ENCODE measurements at regions not wholly inside any gene's neighbourhood (a gene's known extent, or its start where the extent isn't known, plus 50 kb on each side); places are given as distances from the start of the nearest gene placed in this dataset.

DNA sequence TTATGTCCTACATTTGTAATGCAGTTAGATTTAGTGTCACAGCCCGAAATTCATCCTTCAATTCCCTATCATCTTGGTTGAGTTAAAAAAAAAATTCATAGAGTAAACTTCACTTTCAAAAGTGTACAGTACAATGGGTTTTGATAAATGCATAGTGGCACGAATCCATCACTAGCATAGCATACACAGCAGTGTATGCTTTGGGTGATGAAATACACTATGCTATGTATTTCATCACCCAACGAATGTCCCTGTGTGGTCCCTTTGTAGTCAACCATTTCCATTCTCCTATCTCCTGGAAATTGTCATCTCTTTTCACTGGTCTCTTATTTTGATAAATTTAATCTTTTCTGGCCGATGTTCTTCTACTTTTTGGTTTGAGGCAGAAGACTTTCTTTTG, 129.4 kb upstream of the BASP1 start:
- DNase-seq (ENCODE audit: low read depth, low spot score) = no peak
- TF ChIP-seq, protein P1, sequence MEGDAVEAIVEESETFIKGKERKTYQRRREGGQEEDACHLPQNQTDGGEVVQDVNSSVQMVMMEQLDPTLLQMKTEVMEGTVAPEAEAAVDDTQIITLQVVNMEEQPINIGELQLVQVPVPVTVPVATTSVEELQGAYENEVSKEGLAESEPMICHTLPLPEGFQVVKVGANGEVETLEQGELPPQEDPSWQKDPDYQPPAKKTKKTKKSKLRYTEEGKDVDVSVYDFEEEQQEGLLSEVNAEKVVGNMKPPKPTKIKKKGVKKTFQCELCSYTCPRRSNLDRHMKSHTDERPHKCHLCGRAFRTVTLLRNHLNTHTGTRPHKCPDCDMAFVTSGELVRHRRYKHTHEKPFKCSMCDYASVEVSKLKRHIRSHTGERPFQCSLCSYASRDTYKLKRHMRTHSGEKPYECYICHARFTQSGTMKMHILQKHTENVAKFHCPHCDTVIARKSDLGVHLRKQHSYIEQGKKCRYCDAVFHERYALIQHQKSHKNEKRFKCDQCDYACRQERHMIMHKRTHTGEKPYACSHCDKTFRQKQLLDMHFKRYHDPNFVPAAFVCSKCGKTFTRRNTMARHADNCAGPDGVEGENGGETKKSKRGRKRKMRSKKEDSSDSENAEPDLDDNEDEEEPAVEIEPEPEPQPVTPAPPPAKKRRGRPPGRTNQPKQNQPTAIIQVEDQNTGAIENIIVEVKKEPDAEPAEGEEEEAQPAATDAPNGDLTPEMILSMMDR (IDR thresholded peaks at IDR 0.05; ENCODE audit: insufficient read depth, low read length, missing control alignments) = no peak
- POLR2A ChIA-PET = no interaction called here
- CTCF ChIA-PET = no interaction called here
- no peak overlapping the region for H3K4me3 ChIP-seq (ENCODE audit: low read depth, low read length)

DNA sequence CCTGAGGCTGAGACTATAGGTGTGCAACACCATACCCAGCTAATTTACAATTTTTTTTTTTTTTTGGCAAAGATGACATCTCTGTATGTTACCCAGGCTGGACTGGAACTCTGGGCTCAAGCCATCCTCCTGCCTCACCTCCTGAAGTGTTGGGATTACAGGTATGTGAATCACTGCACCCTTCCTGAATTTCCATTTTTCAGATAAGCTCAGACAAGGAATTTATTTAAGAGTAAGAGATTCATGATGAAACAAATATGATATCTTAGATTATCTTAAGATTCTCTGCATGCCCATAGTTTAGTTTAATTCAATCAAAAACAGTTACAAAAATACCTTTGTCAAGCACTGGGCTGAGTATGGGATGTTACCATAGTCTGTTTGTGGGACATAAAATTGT, 128.4 kb upstream of the BASP1 start:
- no peak for DNase-seq (ENCODE audit: low read depth, low spot score)
- CTCF ChIA-PET = interaction anchor here (0.7 to 1.4 kb wide), 2 partner anchors 11 to 102 kb away, joined by 3 read pairs; no protein-coding TSS in a partner anchor
- POLR2A ChIA-PET = no interaction called here

DNA sequence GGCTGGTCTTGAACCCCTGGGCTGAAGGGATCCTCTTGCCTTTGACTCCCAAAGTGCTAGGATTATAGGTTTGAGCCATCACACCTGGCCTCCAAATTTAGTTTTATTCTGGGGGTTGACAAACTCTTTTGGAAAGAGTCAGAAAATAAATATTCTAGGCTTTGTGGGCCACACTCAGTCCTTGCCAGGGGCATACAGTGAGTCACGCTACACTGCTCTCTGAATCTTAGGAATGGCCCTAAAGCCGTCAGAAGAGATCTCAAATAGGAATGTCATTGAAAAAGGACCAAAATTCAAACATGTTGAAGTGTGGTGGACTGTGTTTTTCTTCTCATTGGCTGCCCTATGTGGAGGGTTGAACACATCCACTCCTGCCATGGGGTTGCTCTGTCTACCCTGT, 127.7 kb upstream of the BASP1 start:
- ChIA-PET POLR2A (no interaction called here), CTCF (interaction anchor here (1.4 to 1.9 kb wide), 2 partner anchors 12 to 13 kb away, joined by 3 to 11 read pairs; no protein-coding TSS in a partner anchor)
- no peak overlapping the region for H3K4me3 ChIP-seq (ENCODE audit: low read depth, low read length)
- DNase-seq (ENCODE audit: low read depth, low spot score) = no peak
- TF ChIP-seq, protein P1 (IDR thresholded peaks at IDR 0.05; ENCODE audit: insufficient read depth, low read length, missing control alignments) = no peak

More for the DNA sequence above, 128.4 kb upstream of the BASP1 start:
- TF ChIP-seq, protein P1 (IDR thresholded peaks at IDR 0.05; ENCODE audit: insufficient read depth, low read length, missing control alignments) = no peak
- H3K4me3 ChIP-seq (ENCODE audit: low read depth, low read length) = no peak overlapping the region

DNA sequence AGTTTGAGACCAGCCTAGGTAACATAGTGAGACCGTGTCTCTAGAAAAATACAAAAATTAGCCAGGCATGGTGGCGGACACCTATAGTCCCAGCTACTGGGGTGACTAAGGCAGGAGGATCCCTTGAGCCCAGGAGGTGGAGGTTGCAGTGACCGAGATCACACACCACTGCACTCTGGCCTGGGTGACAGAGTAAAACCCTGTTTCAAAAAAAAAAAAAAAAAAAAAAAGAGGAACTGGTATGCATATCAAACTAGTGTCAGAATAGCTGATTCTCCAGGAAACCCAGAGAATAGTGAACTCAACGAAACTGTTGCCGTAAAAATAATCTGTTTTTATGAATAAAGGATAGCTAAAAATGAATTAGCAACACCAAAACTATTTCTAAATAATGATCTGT, 126.6 kb upstream of the BASP1 start:
- no peak overlapping the region for H3K4me3 ChIP-seq (ENCODE audit: low read depth, low read length)
- CTCF ChIA-PET = interaction anchor here (1.9 kb wide), 2 partner anchors 10 to 12 kb away, joined by 6 to 11 read pairs; no protein-coding TSS in a partner anchor
- POLR2A ChIA-PET = interaction anchor here (0.6 kb wide), 1 partner anchor 28 kb away, joined by 4 read pairs; no protein-coding TSS in a partner anchor
- TF ChIP-seq, protein P1 (IDR thresholded peaks at IDR 0.05; ENCODE audit: insufficient read depth, low read length, missing control alignments) = no peak
- no peak for DNase-seq (ENCODE audit: low read depth, low spot score)

GRCh38 chr5:17094830-17095229, 122.6 kb upstream of the BASP1 start:
- POLR2A ChIA-PET = no interaction called here
- DNase-seq (ENCODE audit: low read depth, low spot score) = no peak
- H3K4me3 ChIP-seq (ENCODE audit: low read depth, low read length) = no peak overlapping the region
- CTCF ChIA-PET = no interaction called here
- TF ChIP-seq, protein P1 (IDR thresholded peaks at IDR 0.05; ENCODE audit: insufficient read depth, low read length, missing control alignments) = no peak

GRCh38 chr5:17096952-17097695, 120.3 kb upstream of the BASP1 start:
- CTCF ChIA-PET = no interaction called here
- TF ChIP-seq, protein P1 (IDR thresholded peaks at IDR 0.05; ENCODE audit: insufficient read depth, low read length, missing control alignments) = no peak
- DNase-seq (ENCODE audit: low read depth, low spot score) = no peak
- POLR2A ChIA-PET = no interaction called here
- no peak overlapping the region for H3K4me3 ChIP-seq (ENCODE audit: low read depth, low read length)

Measured in AG04449 (cell line).